GM18951 (cell line): ENCODE measurements at regions not wholly inside any gene's neighbourhood (a gene's known extent, or its start where the extent isn't known, plus 50 kb on each side); places are given as distances from the start of the nearest gene placed in this dataset.
"Not testable (repeated sequence)": the region's sequence is repeated elsewhere in the genome, so short reads cannot be mapped to it uniquely, and the experiment has no call there.

Experiments used
- POLR2A ChIP-seq: IDR thresholded peaks from 4 replicates; pipeline ENCODE4 v1.6.1; 2011; ENCODE audit warnings: mild to moderate bottlenecking; ENCODE audit not compliant: insufficient read length, insufficient read depth; ENCODE audit errors: extremely low read depth
- in situ Hi-C: fragments of 300-500 bp; cut with MboI; formaldehyde crosslinking; loops from one replicate; pipeline ENCODE4 v1.12.0; 2022; ENCODE audit warnings: low sequenced_read_pairs, mixed read lengths, inconsistent platforms; ENCODE audit not compliant: unreplicated experiment

- no peak for TF ChIP-seq POLR2A
- in situ Hi-C loops: no loop called here
Measured at GRCh38 chr6:106730264-106730663, 100.9 kb downstream of the QRSL1 start.

- in situ Hi-C loops: no loop called here
- no peak for TF ChIP-seq POLR2A
Measured at GRCh38 chr6:106729841-106730240, 100.5 kb downstream of the QRSL1 start.

GRCh38 chr6:106728296-106728870, 99.0 kb downstream of the QRSL1 start:
- in situ Hi-C loops: no loop called here
- no peak for TF ChIP-seq POLR2A

GRCh38 chr6:106727480-106728149, 98.2 kb downstream of the QRSL1 start:
- in situ Hi-C loops: no loop called here

GRCh38 chr6:106724848-106725247, 95.5 kb downstream of the QRSL1 start:
- in situ Hi-C loops: no loop called here
- TF ChIP-seq POLR2A: no peak

More at GRCh38 chr6:106727480-106728149, 98.2 kb downstream of the QRSL1 start:
- no peak for TF ChIP-seq POLR2A

GRCh38 chr6:106724337-106724736, 95.0 kb downstream of the QRSL1 start:
- in situ Hi-C loops: no loop called here
- TF ChIP-seq POLR2A: no peak

- in situ Hi-C loops: not testable (repeated sequence)
Measured at GRCh38 chr6:106723419-106723818, 94.0 kb downstream of the QRSL1 start.

- in situ Hi-C loops: not testable (repeated sequence)
Measured at GRCh38 chr6:106721189-106721588, 91.8 kb downstream of the QRSL1 start.
